Left lobe of liver (tissue), 2 donors: ENCODE measurements at regions not wholly inside any gene's neighbourhood (a gene's known extent, or its start where the extent isn't known, plus 50 kb on each side); places are given as distances from the start of the nearest gene placed in this dataset.
"Not testable (repeated sequence)": the region's sequence is repeated elsewhere in the genome, so short reads cannot be mapped to it uniquely, and the experiment has no call there.

Source experiments
- ATAC-seq: fragments of 200-7000 bp; cut with Tn5 transposase; one replicate; pipeline ENCODE4 v1.9.1; 2020; ENCODE audit warnings: mild to moderate bottlenecking, moderate library complexity
- DNase-seq: peaks from one replicate; pipeline ENCODE4 v3.0.0-alpha.2; 2020; ENCODE audit warnings: low spot score
- donor health status: DM: no; HTN: no; CAD: no; lungs with moderate emphysema.
- donor health status: DM: no; HTN: yes; CAD: no.

GRCh38 chr7:114084472-114085312 lies 165.9 kb upstream of the PPP1R3A start:
- ATAC-seq (peak; percentile 19), DNase-seq (peak; percentile 78)

- ATAC-seq (no peak), DNase-seq (no peak)
These were observed 165.2 kb upstream of the PPP1R3A start for GRCh38 chr7:114084002-114084471.

- ATAC-seq (peak; percentile 39), DNase-seq (peak; percentile 87)
These were observed 164.6 kb upstream of the PPP1R3A start for GRCh38 chr7:114083166-114084001.

GRCh38 chr7:114082642-114083165 lies 163.9 kb upstream of the PPP1R3A start:
- DNase-seq (peak; percentile 57), ATAC-seq (peak; percentile 1)

- ATAC-seq = no peak
These were observed 163.0 kb upstream of the PPP1R3A start for GRCh38 chr7:114081606-114082425.

GRCh38 chr7:114077158-114077524 lies 158.3 kb upstream of the PPP1R3A start:
- not testable (repeated sequence) for DNase-seq, ATAC-seq

More at GRCh38 chr7:114081606-114082425, 163.0 kb upstream of the PPP1R3A start:
- no peak for DNase-seq

GRCh38 chr7:114076392-114077157 lies 157.8 kb upstream of the PPP1R3A start:
- not testable (repeated sequence) for ATAC-seq

GRCh38 chr7:114073701-114074100 lies 154.9 kb upstream of the PPP1R3A start:
- ATAC-seq (no peak), DNase-seq (no peak)

More at GRCh38 chr7:114076392-114077157, 157.8 kb upstream of the PPP1R3A start:
- not testable (repeated sequence) for DNase-seq

GRCh38 chr7:114070246-114070645 lies 151.4 kb upstream of the PPP1R3A start:
- DNase-seq (no peak), ATAC-seq (no peak)

GRCh38 chr7:114062810-114063209 lies 144.0 kb upstream of the PPP1R3A start:
- DNase-seq = no peak
- ATAC-seq = no peak

- ATAC-seq (peak; percentile 35), DNase-seq (no peak)
These were observed 133.1 kb upstream of the PPP1R3A start for GRCh38 chr7:114051871-114052331.

- no peak for DNase-seq
- no peak for ATAC-seq
These were observed 131.8 kb upstream of the PPP1R3A start for GRCh38 chr7:114050571-114050970.

- ATAC-seq (peak; percentile 60), DNase-seq (no peak)
These were observed 129.8 kb upstream of the PPP1R3A start for GRCh38 chr7:114048386-114049235.

GRCh38 chr7:114047889-114048288 lies 129.1 kb upstream of the PPP1R3A start:
- ATAC-seq (no peak), DNase-seq (no peak)

GRCh38 chr7:114033475-114033874 lies 114.7 kb upstream of the PPP1R3A start:
- no peak for DNase-seq
- no peak for ATAC-seq

GRCh38 chr7:114026486-114027089 lies 107.8 kb upstream of the PPP1R3A start:
- peak; percentile 70 for ATAC-seq
- no peak for DNase-seq

GRCh38 chr7:114021135-114021534 lies 102.3 kb upstream of the PPP1R3A start:
- DNase-seq (no peak), ATAC-seq (no peak)

- ATAC-seq = no peak
- DNase-seq = no peak
These were observed 89.9 kb upstream of the PPP1R3A start for GRCh38 chr7:114008696-114009095.
